BJ (cell line): ENCODE measurements at regions not wholly inside any gene's neighbourhood (a gene's known extent, or its start where the extent isn't known, plus 50 kb on each side); places are given as distances from the start of the nearest gene placed in this dataset.

ENCODE experiments used
- CTCF ChIA-PET: fragments of 350-600 bp; formaldehyde crosslinking; extraction: SDS; loops from one replicate; lab custom pipeline; 2021; ENCODE audit warnings: antibody characterized with exemption, inconsistent platforms; lab: Yijun Ruan, JAX
- POLR2A ChIA-PET: fragments of 300-600 bp; sonication (Branson Sonifier 250); formaldehyde crosslinking; extraction: SDS; loops from one replicate; lab custom pipeline; 2021; ENCODE audit warnings: antibody characterized with exemption; lab: Charles Lee
- DNase-seq: peaks from one replicate; pipeline ENCODE4 v3.0.0-alpha.2; 2011; ENCODE audit warnings: low read depth
- H3K27me3 ChIP-seq: 2 replicates; pipeline ENCODE4 v1.6.0; 2011; ENCODE audit warnings: low read length; ENCODE audit not compliant: control insufficient read depth, insufficient read depth
- H3K36me3 ChIP-seq: 2 replicates; pipeline ENCODE4 v1.5.1; 2011; ENCODE audit warnings: low read length; ENCODE audit not compliant: control insufficient read depth, insufficient read depth
- H3K4me3 ChIP-seq: 2 replicates; pipeline ENCODE4 v1.5.1; 2011; ENCODE audit warnings: low read depth, mild to moderate bottlenecking, control low read depth, low read length
- CTCF ChIP-seq: IDR thresholded peaks from 2 replicates; pipeline ENCODE4 v1.5.1; 2011; ENCODE audit warnings: low read depth, mild to moderate bottlenecking, control low read depth, inconsistent platforms, low read length, moderate library complexity; ENCODE audit not compliant: insufficient read depth

GRCh38 chr10:2210088-2210487 lies 472.8 kb upstream of the ADARB2 start:
- Histone ChIP-seq H3K27me3 (no peaks in the 10 kb centered on the region), H3K4me3 (no peak overlapping the region), H3K36me3 (no peaks in the 10 kb centered on the region)
- TF ChIP-seq CTCF, result no peak
- no peak for DNase-seq
- POLR2A ChIA-PET, result no interaction called here
- CTCF ChIA-PET, result interaction anchor here (0.9 kb wide), 1 partner anchor 24 kb away, joined by 3 read pairs; no protein-coding TSS in a partner anchor

GRCh38 chr10:2208106-2208505 lies 470.8 kb upstream of the ADARB2 start:
- no peaks in the 10 kb centered on the region for H3K36me3 ChIP-seq
- no peaks in the 10 kb centered on the region for H3K27me3 ChIP-seq
- no peak overlapping the region for H3K4me3 ChIP-seq
- no peak for TF ChIP-seq CTCF
- ChIA-PET POLR2A (no interaction called here), CTCF (no interaction called here)
- DNase-seq, result no peak

DNA sequence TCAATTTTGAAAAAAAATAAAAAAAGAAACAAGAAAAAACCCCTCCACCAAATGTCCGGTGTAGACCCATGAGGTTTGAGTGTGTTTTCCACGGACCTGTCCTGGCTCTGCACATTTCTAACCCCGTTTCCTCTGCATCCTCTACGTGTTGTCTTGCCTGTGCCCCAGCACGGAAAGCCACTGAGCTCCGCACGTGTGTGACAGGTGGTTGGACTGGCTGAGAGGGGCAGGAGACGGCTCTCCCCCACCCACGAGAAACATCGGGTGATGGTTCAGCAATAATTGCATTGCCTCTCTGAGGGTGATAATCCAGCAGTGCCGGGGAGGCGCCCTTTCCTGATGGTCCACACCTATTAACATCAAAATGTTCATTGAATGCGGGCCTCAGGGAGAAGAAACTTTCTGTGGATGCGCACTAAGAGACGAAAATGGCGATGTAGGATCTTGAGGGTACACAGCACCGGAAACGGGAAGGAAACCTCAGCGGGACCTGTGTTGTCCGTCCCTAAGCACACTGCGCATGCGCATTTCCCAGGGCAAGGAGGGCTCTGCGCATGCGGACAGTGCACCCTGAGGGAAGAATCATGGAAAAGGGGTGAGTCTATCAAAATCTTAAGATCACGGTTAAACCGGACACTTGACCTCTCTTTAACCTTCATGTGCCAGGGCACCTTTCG lies 470.1 kb upstream of the ADARB2 start:
- no peaks in the 10 kb centered on the region for H3K27me3 ChIP-seq
- no peaks in the 10 kb centered on the region for H3K36me3 ChIP-seq
- ChIA-PET CTCF (no interaction called here), POLR2A (no interaction called here)
- no peak for DNase-seq
- TF ChIP-seq CTCF, result no peak
- H3K4me3 ChIP-seq, result no peak overlapping the region

DNA sequence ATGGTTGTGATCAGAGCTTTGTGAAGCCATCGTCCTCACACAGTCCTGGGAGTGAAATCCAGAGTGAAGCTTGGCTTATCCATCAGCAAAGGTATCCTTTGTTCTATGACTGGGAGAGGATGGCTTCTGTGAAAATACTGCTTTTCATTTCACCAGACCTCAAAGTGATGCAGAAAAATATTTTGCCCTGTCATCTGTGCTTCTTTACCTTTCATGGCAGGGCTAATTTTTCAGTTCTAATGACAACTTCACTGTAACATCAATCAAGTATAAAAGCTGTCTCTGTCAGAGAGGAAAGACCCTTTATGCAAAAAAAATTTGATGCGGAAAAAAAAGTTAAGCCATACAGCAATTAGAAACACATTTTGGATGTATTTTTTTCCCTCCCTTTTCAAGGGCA lies 468.1 kb upstream of the ADARB2 start:
- Histone ChIP-seq H3K4me3 (no peak overlapping the region), H3K27me3 (no peaks in the 10 kb centered on the region), H3K36me3 (no peaks in the 10 kb centered on the region)
- CTCF ChIA-PET, result no interaction called here
- TF ChIP-seq CTCF, result no peak
- no peak for DNase-seq
- POLR2A ChIA-PET, result no interaction called here

DNA sequence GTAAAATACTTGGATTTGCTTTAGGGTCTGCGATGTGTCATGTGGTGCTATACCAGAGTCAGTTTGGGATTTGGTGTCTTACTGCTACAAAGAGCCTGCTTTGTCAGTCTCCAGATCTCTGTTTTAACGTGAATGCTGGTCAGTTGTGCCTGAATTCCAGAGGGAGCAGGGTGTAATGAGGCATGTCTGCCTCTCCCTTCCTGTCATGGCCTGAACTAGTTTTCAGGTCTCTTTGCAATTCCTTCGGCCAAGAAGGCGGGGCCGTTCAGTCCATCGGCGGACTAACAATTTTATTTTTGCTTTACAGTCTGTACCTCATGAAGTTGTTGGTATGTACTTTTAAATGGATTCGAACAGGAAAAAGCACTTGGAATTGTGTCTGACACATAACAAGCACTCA lies 465.1 kb upstream of the ADARB2 start:
- no peaks in the 10 kb centered on the region for H3K36me3 ChIP-seq
- ChIA-PET POLR2A (no interaction called here), CTCF (no interaction called here)
- TF ChIP-seq CTCF, result no peak
- H3K27me3 ChIP-seq, result no peaks in the 10 kb centered on the region
- no peak overlapping the region for H3K4me3 ChIP-seq
- DNase-seq, result no peak
